ENCODE measurements at regions not wholly inside any gene's neighbourhood (a gene's known extent, or its start where the extent isn't known, plus 50 kb on each side); places are given as distances from the start of the nearest gene placed in this dataset.

DNA sequence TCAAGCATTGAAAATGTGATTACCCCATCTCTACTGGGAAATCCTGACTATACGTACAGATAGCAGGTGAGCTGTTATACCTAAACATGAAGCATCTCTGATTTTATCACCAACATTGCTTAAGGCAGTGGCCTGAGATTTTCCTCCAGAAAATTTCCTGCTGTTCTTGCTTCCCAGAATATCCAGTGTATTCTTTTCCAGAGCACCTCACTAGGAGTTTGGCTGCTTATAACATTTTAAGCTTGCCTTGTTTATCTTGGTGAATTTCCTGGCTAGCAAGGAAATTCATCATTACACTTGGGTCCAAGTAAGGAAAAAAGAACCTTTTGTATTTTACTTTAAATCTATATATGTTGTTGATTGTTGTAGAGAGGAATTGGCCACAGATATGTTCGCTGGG is 73.0 kb upstream of the CLCN4 start:
- TF ChIP-seq, protein P1, sequence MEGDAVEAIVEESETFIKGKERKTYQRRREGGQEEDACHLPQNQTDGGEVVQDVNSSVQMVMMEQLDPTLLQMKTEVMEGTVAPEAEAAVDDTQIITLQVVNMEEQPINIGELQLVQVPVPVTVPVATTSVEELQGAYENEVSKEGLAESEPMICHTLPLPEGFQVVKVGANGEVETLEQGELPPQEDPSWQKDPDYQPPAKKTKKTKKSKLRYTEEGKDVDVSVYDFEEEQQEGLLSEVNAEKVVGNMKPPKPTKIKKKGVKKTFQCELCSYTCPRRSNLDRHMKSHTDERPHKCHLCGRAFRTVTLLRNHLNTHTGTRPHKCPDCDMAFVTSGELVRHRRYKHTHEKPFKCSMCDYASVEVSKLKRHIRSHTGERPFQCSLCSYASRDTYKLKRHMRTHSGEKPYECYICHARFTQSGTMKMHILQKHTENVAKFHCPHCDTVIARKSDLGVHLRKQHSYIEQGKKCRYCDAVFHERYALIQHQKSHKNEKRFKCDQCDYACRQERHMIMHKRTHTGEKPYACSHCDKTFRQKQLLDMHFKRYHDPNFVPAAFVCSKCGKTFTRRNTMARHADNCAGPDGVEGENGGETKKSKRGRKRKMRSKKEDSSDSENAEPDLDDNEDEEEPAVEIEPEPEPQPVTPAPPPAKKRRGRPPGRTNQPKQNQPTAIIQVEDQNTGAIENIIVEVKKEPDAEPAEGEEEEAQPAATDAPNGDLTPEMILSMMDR (IDR thresholded peaks at IDR 0.05 in 4 of 5, conservative IDR thresholded peaks at IDR 0.05 in 1 of 5), result no peak
- no peak for TF ChIP-seq POLR2A (IDR thresholded peaks at IDR 0.05)
